ENCODE measurements at regions not wholly inside any gene's neighbourhood (a gene's known extent, or its start where the extent isn't known, plus 50 kb on each side); places are given as distances from the start of the nearest gene placed in this dataset.

DNA sequence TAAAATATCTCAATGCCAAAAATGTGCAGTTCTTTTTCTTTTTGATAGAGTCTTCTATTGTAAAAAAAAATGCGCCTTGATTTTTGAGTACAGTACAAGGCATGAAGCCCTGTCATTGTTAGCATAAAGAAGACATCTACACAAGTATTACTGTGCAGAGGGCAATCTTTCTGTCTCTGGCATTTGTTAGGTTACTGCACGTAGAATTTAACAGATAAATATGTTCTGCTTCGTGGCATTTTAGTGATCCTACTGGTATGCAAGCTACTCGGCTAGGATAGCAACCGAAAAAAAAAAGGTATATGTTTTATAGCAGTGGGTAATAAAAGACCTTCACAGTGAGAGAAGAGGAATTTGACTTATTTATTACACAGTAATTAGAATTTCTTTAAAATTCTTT, 492.9 kb upstream of the ADGRL2 start:
- CTCF ChIA-PET (ENCODE audit: partially characterized antibody), result interaction anchor here (0.7 kb wide), 1 partner anchor 667 kb away, joined by 3 read pairs; no protein-coding TSS in a partner anchor
- H4K20me1 ChIP-seq (replicated peaks in 1 of 2; ENCODE audit: control insufficient read depth in 1 of 2, insufficient read depth in 2 of 2, low read length in 2 of 2), result no peaks in the 10 kb centered on the region
- no peak for TF ChIP-seq TAF7 (optimal IDR thresholded peaks at IDR 0.05; ENCODE audit: borderline replicate concordance, low read depth, low read length)
- TF ChIP-seq RXRA (IDR thresholded peaks at IDR 0.05; ENCODE audit: insufficient read depth, low read depth, low read length), result no peak
- TF ChIP-seq, protein P1, sequence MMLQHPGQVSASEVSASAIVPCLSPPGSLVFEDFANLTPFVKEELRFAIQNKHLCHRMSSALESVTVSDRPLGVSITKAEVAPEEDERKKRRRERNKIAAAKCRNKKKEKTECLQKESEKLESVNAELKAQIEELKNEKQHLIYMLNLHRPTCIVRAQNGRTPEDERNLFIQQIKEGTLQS (IDR thresholded peaks at IDR 0.05; ENCODE audit: insufficient read depth, low read depth, low read length), result no peak
- TF ChIP-seq BCL11A (IDR thresholded peaks at IDR 0.05; ENCODE audit: low read depth in 2 of 2, low read length in 2 of 2), result no peak
- TF ChIP-seq RNF2 (IDR thresholded peaks at IDR 0.05; ENCODE audit: borderline replicate concordance, low read depth, low read length, missing control alignments, poor library complexity, severe bottlenecking), result no peak
- no peak for TF ChIP-seq SRF (IDR thresholded peaks at IDR 0.05; ENCODE audit: low read depth, low read length)
- no peak for TF ChIP-seq CHD1 (IDR thresholded peaks at IDR 0.05; ENCODE audit: low read depth, low read length)
- no peak for TF ChIP-seq MAFK (IDR thresholded peaks at IDR 0.05; ENCODE audit: low read depth, low read length)
- TF ChIP-seq SP2 (IDR thresholded peaks at IDR 0.05; ENCODE audit: low read length), result no peak
- TF ChIP-seq YY1 (IDR thresholded peaks at IDR 0.05; ENCODE audit: low read depth, low read length), result no peak
- no peak for TF ChIP-seq CTBP2 (IDR thresholded peaks at IDR 0.05; ENCODE audit: borderline replicate concordance, insufficient read depth, insufficient read length, low read length)
- no peak for TF ChIP-seq KDM4A (IDR thresholded peaks at IDR 0.05; ENCODE audit: low read depth, low read length, severe bottlenecking)
- TF ChIP-seq SAP30 (IDR thresholded peaks at IDR 0.05; ENCODE audit: insufficient read depth, insufficient replicate concordance, low read length), result no peak
- TF ChIP-seq TCF12 (IDR thresholded peaks at IDR 0.05; ENCODE audit: low read depth, low read length), result no peak

More for the DNA sequence above, 492.9 kb upstream of the ADGRL2 start:
- no peak overlapping the region for H3K18ac ChIP-seq (ENCODE audit: extremely low read depth, low read length)
- H3K9me3 ChIP-seq (ENCODE audit: insufficient read depth in 2 of 2, low read depth in 1 of 2, low read length in 1 of 2), result no peaks in the 10 kb centered on the region
- peaks cover 0 to 8% of the 10 kb centered on the region in 2 experiments; a peak in 1 of 4 replicates for H3K79me2 ChIP-seq (ENCODE audit: control insufficient read depth in 1 of 2, insufficient read depth in 2 of 2, low read length in 2 of 2)
- no peak overlapping the region for H2BK5ac ChIP-seq (ENCODE audit: low read depth, low read length)
- WGBS, 2 experiments (ENCODE audit: extremely low coverage in 1 of 2, insufficient coverage in 1 of 2, insufficient read length in 1 of 2, insufficient replicate concordance in 2 of 2, low coverage in 1 of 2, low lambda C conversion rate in 2 of 2, missing lambda C conversion rate in 1 of 2), result 58% methylated on average over 5 of the region's 5 CpGs; no CpG with 5 or more reads in 1 of the 2 experiments
- H3K27ac ChIP-seq (ENCODE audit: low read depth, low read length), result no peak overlapping the region
- no peak overlapping the region for H2AFZ ChIP-seq (ENCODE audit: low read length)
- no peak overlapping the region for H3K56ac ChIP-seq (replicated peaks; ENCODE audit: insufficient read length, low read depth, low read length)
- H3K36me3 ChIP-seq (ENCODE audit: control insufficient read depth in 2 of 4, insufficient read depth in 4 of 4, low read length in 3 of 4), result no peaks in the 10 kb centered on the region
- no peak overlapping the region for H2BK12ac ChIP-seq (ENCODE audit: low read depth, low read length)
- POLR2A ChIA-PET (ENCODE audit: partially characterized antibody), result no interaction called here
- no peak overlapping the region for H2BK15ac ChIP-seq (ENCODE audit: low read length)
- no peaks in the 10 kb centered on the region for H3K27me3 ChIP-seq (replicated peaks in 1 of 4; ENCODE audit: control insufficient read depth in 3 of 4, extremely low read depth in 1 of 4, insufficient read depth in 3 of 4, low read length in 3 of 4)
- peak overlapping the region in 1 of 2 experiments; percentile 1; a peak in 2 of 4 replicates for H3K4me2 ChIP-seq (ENCODE audit: insufficient read depth in 1 of 2, low read depth in 2 of 2, low read length in 2 of 2)
- peak; percentile 52 for FAIRE-seq
- peaks cover 4 to 26% (median 6%) of the 10 kb centered on the region in 4 experiments; a peak in 5 of 7 replicates for H3K4me1 ChIP-seq (replicated peaks in 1 of 4; ENCODE audit: control insufficient read depth in 3 of 4, insufficient read depth in 4 of 4, low read length in 3 of 4)
- H4K5ac ChIP-seq (ENCODE audit: insufficient read length, low read depth, low read length), result peak overlapping the region; percentile 16
- no peak overlapping the region for H2BK20ac ChIP-seq (ENCODE audit: low read length)
- H3K79me1 ChIP-seq (ENCODE audit: low read depth, low read length), result no peaks in the 10 kb centered on the region
- H3K23me2 ChIP-seq (ENCODE audit: low read depth, low read length), result no peaks in the 10 kb centered on the region
- peak overlapping the region in 1 of 4 experiments; percentile 58; a peak in 1 of 8 replicates for H3K4me3 ChIP-seq (ENCODE audit: extremely low read depth in 1 of 4, insufficient read depth in 2 of 4, low read depth in 3 of 4, low read length in 4 of 4)
- no peak for DNase-seq (ENCODE audit: low read depth in 1 of 2, low spot score in 2 of 2)
- H2BK120ac ChIP-seq (replicated peaks; ENCODE audit: low read depth, low read length), result no peak overlapping the region
- H3K4ac ChIP-seq (replicated peaks; ENCODE audit: insufficient read length, low read depth, low read length), result no peak overlapping the region
- no peak overlapping the region for H4K8ac ChIP-seq (ENCODE audit: extremely low read depth, insufficient read depth, low read length)
- H4K91ac ChIP-seq (replicated peaks; ENCODE audit: insufficient read length, low read length), result peak overlapping the region; percentile 25
- H3K14ac ChIP-seq (ENCODE audit: insufficient read length), result no peak overlapping the region
- H2AK5ac ChIP-seq (ENCODE audit: low read depth, low read length), result no peak overlapping the region
- no peak overlapping the region for H3K23ac ChIP-seq (ENCODE audit: insufficient read length)
- H3K9ac ChIP-seq (replicated peaks in 1 of 4; ENCODE audit: extremely low read depth in 1 of 4, low read depth in 3 of 4, low read length in 3 of 4), result no peak overlapping the region

Measured in H1 (cell line).